CD4-positive, CD25-positive, alpha-beta regulatory T cell (primary cell): ENCODE measurements at regions not wholly inside any gene's neighbourhood (a gene's known extent, or its start where the extent isn't known, plus 50 kb on each side); places are given as distances from the start of the nearest gene placed in this dataset.

Experiments used
- ATAC-seq, 2 donors: fragments of 150-1000 bp; cut with Tn5 transposase; one replicate each; pipeline ENCODE4 v1.10.0; 2021; ENCODE audit warnings: low read depth in 2 of 2, moderate number of reproducible peaks in 2 of 2, moderate library complexity in 1 of 2
- DNase-seq, 3 donors: peaks; one replicate each; pipeline versions ENCODE4 v3.0.0 to v3.0.0-alpha.2; 2012 to 2022; ENCODE audit warnings: mixed read lengths in 1 of 3
- H3K27ac ChIP-seq: one replicate; pipeline ENCODE4 v1.7.0; 2013; ENCODE audit warnings: mild to moderate bottlenecking, low read length; ENCODE audit not compliant: insufficient read depth, poor library complexity, severe bottlenecking
- H3K27me3 ChIP-seq: one replicate; pipeline ENCODE4 v1.7.0; 2013; ENCODE audit warnings: low read length; ENCODE audit not compliant: control insufficient read depth, insufficient read depth
- H3K36me3 ChIP-seq: one replicate; pipeline ENCODE4 v1.7.0; 2013; ENCODE audit warnings: mild to moderate bottlenecking, low read length, moderate library complexity; ENCODE audit not compliant: control insufficient read depth, insufficient read depth
- H3K4me1 ChIP-seq: 2 replicates; pipeline ENCODE4 v1.7.0; 2013; ENCODE audit warnings: mild to moderate bottlenecking, low read length; ENCODE audit not compliant: insufficient read depth, control insufficient read depth, poor library complexity, severe bottlenecking
- H3K4me3 ChIP-seq: one replicate; pipeline ENCODE4 v1.7.0; 2013; ENCODE audit warnings: low read depth, mild to moderate bottlenecking, low read length, moderate library complexity
- H3K9me3 ChIP-seq, 2 experiments: 1 replicate in 1 of 2; 2 replicates in 1 of 2; pipeline ENCODE4 v1.7.0; 2013; ENCODE audit warnings: low read length in 2 of 2, mild to moderate bottlenecking in 1 of 2, moderate library complexity in 1 of 2; ENCODE audit not compliant: control insufficient read depth in 2 of 2
- H3K27ac Mint-ChIP-seq, 3 donors: one replicate each; pipeline ENCODE4 v1.8.0; 2020 to 2022; ENCODE audit warnings: mild to moderate bottlenecking in 3 of 3, mixed read lengths in 3 of 3, moderate library complexity in 2 of 3
- H3K27me3 Mint-ChIP-seq: one replicate; pipeline ENCODE4 v1.8.0; 2022; ENCODE audit warnings: mild to moderate bottlenecking, mixed read lengths
- H3K36me3 Mint-ChIP-seq: one replicate; pipeline ENCODE4 v1.8.0; 2020; ENCODE audit warnings: mixed read lengths
- H3K4me1 Mint-ChIP-seq, 4 donors: one replicate each; pipeline ENCODE4 v1.8.0; 2020 to 2022; ENCODE audit warnings: mixed read lengths in 4 of 4, mild to moderate bottlenecking in 1 of 4
- H3K4me3 Mint-ChIP-seq, 4 donors: one replicate each; pipeline ENCODE4 v1.8.0; 2020 to 2022; ENCODE audit warnings: mild to moderate bottlenecking in 4 of 4, mixed read lengths in 4 of 4, moderate library complexity in 3 of 4
- H3K9me3 Mint-ChIP-seq, 7 donors: one replicate each; pipeline ENCODE4 v1.8.0; 2020 to 2022; ENCODE audit warnings: mixed read lengths in 7 of 7, mild to moderate bottlenecking in 3 of 7, moderate library complexity in 2 of 7

DNA sequence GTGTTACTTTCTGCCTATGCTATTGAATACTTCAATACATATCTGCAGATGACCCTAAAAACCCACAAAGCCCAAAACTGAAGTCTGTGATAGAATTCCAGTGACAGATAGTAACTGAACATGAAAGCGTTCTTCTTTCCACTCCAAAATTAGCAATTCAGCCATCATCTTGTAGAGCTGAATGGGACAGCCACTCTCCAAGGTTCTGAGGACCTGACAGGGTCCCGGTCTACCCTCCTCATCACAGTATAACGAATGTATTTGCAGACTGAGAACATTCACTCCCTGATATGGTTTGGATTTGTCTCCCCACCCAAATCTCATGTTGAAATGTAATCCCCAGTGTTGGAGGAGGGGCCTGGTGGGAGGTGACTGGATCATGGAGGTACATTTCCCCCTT, 189.5 kb downstream of the MTCL1 start:
- Mint-ChIP-seq H3K4me3 (no peak overlapping the region), H3K36me3 (no peaks in the 10 kb centered on the region), H3K9me3 (peaks cover 0 to 2% (median 0%) of the 10 kb centered on the region in 7 donors), H3K27me3 (peaks cover 28% of the 10 kb centered on the region), H3K4me1 (no peaks in the 10 kb centered on the region), H3K27ac (no peak overlapping the region)
- H3K4me3 ChIP-seq: no peak overlapping the region
- H3K4me1 ChIP-seq: no peaks in the 10 kb centered on the region
- H3K36me3 ChIP-seq: no peaks in the 10 kb centered on the region
- DNase-seq (no peak), ATAC-seq (no peak)
- no peak overlapping the region for H3K27ac ChIP-seq
- H3K27me3 ChIP-seq: no peaks in the 10 kb centered on the region
- peaks cover 0 to 2% of the 10 kb centered on the region in 2 experiments for H3K9me3 ChIP-seq

DNA sequence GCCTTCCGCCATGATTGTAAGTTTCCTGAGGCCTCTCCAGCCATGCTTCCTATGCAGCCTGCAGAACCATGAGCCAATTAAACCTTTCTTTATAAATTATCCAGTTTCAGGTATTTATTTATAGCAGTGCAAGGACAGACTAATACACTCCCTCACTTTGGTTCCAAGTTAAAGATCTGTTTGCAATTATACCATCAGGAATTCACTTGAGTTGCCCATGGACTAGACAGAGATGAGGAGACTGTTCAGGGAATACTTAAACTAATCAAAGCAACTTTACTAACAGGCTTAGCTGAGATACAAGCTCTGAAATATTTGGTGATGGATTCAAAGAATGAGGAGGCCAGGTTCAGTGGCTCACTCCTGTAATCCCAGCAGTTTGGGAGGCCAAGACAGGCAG, 190.0 kb downstream of the MTCL1 start:
- Histone ChIP-seq H3K4me3 (no peak overlapping the region), H3K27ac (no peak overlapping the region), H3K4me1 (no peaks in the 10 kb centered on the region), H3K9me3 (peaks cover 0 to 2% of the 10 kb centered on the region in 2 experiments), H3K36me3 (no peaks in the 10 kb centered on the region), H3K27me3 (no peaks in the 10 kb centered on the region)
- Mint-ChIP-seq H3K4me3 (no peak overlapping the region), H3K4me1 (no peaks in the 10 kb centered on the region), H3K27ac (no peak overlapping the region), H3K9me3 (peaks cover 0 to 3% (median 0%) of the 10 kb centered on the region in 7 donors), H3K27me3 (peaks cover 31% of the 10 kb centered on the region), H3K36me3 (no peaks in the 10 kb centered on the region)
- DNase-seq (no peak), ATAC-seq (no peak)

DNA sequence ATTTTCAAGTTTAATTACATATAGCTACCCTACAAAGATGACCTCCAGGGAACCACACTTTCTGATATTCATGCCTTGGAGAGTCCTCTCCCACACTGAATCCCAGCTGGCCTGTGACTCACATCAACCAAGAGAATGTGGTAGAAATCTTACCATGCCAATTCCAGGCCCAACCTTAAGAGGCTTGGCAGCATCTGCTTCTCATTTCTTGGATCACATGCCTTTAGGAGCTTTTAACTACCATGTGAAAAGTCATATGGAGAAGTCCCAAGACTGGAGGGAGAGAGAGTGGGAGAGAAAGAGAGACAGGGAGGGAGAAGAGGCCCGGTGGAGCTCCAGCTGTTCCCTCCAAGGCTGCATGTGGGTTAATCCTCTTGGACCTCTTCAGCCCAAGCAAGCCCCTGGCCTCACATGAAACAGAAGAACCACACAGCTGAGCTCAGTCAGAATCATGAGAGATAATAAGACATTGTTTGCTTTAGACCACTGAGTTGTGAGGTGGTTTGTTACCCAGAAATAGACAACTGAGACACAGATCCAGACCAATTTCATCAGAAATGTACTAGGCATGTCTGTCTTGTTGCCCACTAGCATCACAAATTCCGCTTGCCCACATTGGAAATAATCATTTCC, 190.7 kb downstream of the MTCL1 start:
- H3K27ac Mint-ChIP-seq: no peak overlapping the region
- no peaks in the 10 kb centered on the region for H3K4me1 Mint-ChIP-seq
- peaks cover 0 to 4% (median 0%) of the 10 kb centered on the region in 7 donors for H3K9me3 Mint-ChIP-seq
- H3K9me3 ChIP-seq: peaks cover 0 to 2% of the 10 kb centered on the region in 2 experiments
- H3K4me3 Mint-ChIP-seq: no peak overlapping the region
- no peak overlapping the region for H3K27ac ChIP-seq
- no peaks in the 10 kb centered on the region for H3K27me3 ChIP-seq
- no peaks in the 10 kb centered on the region for H3K36me3 ChIP-seq
- H3K4me1 ChIP-seq: no peaks in the 10 kb centered on the region
- no peaks in the 10 kb centered on the region for H3K36me3 Mint-ChIP-seq
- H3K27me3 Mint-ChIP-seq: peaks cover 29% of the 10 kb centered on the region
- H3K4me3 ChIP-seq: no peak overlapping the region
- ATAC-seq (no peak), DNase-seq (no peak)

DNA sequence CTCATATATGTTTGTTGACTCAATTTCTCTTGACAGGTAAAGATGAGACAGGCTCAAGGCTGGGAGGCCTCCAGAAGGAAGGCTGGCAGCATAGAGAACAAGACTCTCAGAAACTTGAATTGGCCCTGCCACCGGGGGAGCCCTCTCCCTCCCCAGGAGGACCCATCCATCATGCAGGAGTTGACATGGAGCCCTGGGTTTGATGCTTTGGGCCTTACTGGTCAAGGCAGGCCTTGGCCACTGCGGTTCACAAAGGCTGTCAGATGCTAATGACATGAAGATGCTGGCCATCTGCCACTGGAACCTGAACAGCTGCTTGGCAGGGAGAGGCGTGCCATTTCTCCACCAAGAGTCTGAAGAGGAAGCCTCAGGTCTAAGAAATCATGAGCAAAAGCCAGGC, 193.6 kb downstream of the MTCL1 start:
- no peak for ATAC-seq
- no peak for DNase-seq
- no peaks in the 10 kb centered on the region for H3K4me1 ChIP-seq
- no peak overlapping the region for H3K4me3 Mint-ChIP-seq
- H3K27me3 Mint-ChIP-seq: peaks cover 15% of the 10 kb centered on the region
- H3K27ac ChIP-seq: no peak overlapping the region
- H3K9me3 Mint-ChIP-seq: peaks cover 0 to 8% (median 4%) of the 10 kb centered on the region in 7 donors
- H3K4me1 Mint-ChIP-seq: no peaks in the 10 kb centered on the region
- no peak overlapping the region for H3K27ac Mint-ChIP-seq
- H3K27me3 ChIP-seq: no peaks in the 10 kb centered on the region
- H3K9me3 ChIP-seq: peaks cover 0 to 2% of the 10 kb centered on the region in 2 experiments
- no peak overlapping the region for H3K4me3 ChIP-seq
- no peaks in the 10 kb centered on the region for H3K36me3 ChIP-seq
- H3K36me3 Mint-ChIP-seq: no peaks in the 10 kb centered on the region

- no peak overlapping the region for H3K27ac ChIP-seq
- no peaks in the 10 kb centered on the region for H3K36me3 ChIP-seq
- H3K27me3 ChIP-seq: no peaks in the 10 kb centered on the region
- ATAC-seq: no peak
- no peak for DNase-seq
- peaks cover 0 to 2% of the 10 kb centered on the region in 2 experiments for H3K9me3 ChIP-seq
- H3K4me3 ChIP-seq: no peak overlapping the region
- Mint-ChIP-seq H3K4me1 (peaks cover 0 to 5% (median 0%) of the 10 kb centered on the region in 4 donors), H3K27me3 (peaks cover 18% of the 10 kb centered on the region), H3K27ac (no peak overlapping the region), H3K4me3 (no peak overlapping the region), H3K36me3 (no peaks in the 10 kb centered on the region), H3K9me3 (peaks cover 2 to 9% (median 4%) of the 10 kb centered on the region in 7 donors)
- no peaks in the 10 kb centered on the region for H3K4me1 ChIP-seq
These were observed 195.2 kb downstream of the MTCL1 start for GRCh38 chr18:8900552-8900951.

GRCh38 chr18:8901019-8901418, 195.7 kb downstream of the MTCL1 start:
- Mint-ChIP-seq H3K4me1 (peaks cover 0 to 5% (median 0%) of the 10 kb centered on the region in 4 donors), H3K4me3 (no peak overlapping the region), H3K36me3 (no peaks in the 10 kb centered on the region), H3K27me3 (peaks cover 18% of the 10 kb centered on the region), H3K27ac (no peak overlapping the region), H3K9me3 (peaks cover 2 to 9% (median 4%) of the 10 kb centered on the region in 7 donors)
- Histone ChIP-seq H3K4me1 (no peaks in the 10 kb centered on the region), H3K27me3 (no peaks in the 10 kb centered on the region), H3K36me3 (no peaks in the 10 kb centered on the region), H3K9me3 (peaks cover 0 to 2% of the 10 kb centered on the region in 2 experiments), H3K4me3 (no peak overlapping the region), H3K27ac (no peak overlapping the region)
- DNase-seq (no peak), ATAC-seq (no peak)

DNA sequence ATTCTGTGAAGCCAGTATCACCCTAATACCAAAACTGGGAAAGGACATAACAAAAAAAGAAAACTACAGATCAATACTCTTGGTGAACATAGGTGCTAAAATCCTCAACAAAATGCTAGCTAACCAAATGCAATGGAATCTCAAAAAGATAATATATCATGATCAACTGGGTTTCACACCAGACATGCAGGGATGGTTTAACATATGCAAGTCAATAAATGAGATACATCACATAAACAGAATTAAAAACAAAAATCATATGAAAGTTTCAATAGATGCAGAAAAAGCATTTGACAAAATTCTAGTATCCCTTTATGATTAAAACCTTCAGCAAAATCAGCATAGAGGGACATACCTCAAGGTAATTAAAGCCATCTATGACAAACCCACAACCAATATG, 198.2 kb upstream of the NDUFV2 start:
- Mint-ChIP-seq H3K27me3 (peaks cover 19% of the 10 kb centered on the region), H3K9me3 (peaks cover 3 to 10% (median 6%) of the 10 kb centered on the region in 7 donors), H3K4me3 (no peak overlapping the region), H3K36me3 (no peaks in the 10 kb centered on the region), H3K4me1 (peaks cover 0 to 5% (median 0%) of the 10 kb centered on the region in 4 donors), H3K27ac (no peak overlapping the region)
- Histone ChIP-seq H3K9me3 (no peaks in the 10 kb centered on the region), H3K27ac (no peak overlapping the region), H3K4me3 (no peak overlapping the region), H3K27me3 (no peaks in the 10 kb centered on the region), H3K4me1 (no peaks in the 10 kb centered on the region), H3K36me3 (no peaks in the 10 kb centered on the region)
- ATAC-seq (no peak), DNase-seq (no peak)
